HG02623 (cell line): ENCODE measurements at regions not wholly inside any gene's neighbourhood (a gene's known extent, or its start where the extent isn't known, plus 50 kb on each side); places are given as distances from the start of the nearest gene placed in this dataset.

Experiments
- ATAC-seq: cut with Tn5 transposase; IDR thresholded peaks from one replicate; pipeline ENCODE4 v1.9.1; 2021; ENCODE audit warnings: moderate library complexity; ENCODE audit not compliant: unreplicated experiment

DNA sequence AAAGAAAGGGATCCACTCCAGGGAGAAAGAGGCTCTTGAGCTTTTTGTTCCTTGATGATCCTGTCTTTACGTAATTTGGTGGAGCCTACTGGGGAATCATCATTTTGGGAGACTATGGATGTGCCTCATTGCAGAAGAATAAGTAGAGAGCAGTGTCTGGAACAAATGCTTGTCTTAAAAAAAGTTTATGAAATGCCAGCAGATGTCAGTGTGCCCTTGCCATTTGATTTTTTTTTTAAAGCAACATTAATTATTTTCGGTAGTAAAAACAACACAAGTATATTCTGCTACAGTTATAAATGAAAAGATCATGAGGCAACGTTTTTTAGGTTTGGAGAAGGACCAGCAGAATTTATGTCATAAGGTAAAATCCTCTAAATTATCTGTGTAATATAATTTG is 934.8 kb upstream of the EEF2KMT start:
- no peak for ATAC-seq

DNA sequence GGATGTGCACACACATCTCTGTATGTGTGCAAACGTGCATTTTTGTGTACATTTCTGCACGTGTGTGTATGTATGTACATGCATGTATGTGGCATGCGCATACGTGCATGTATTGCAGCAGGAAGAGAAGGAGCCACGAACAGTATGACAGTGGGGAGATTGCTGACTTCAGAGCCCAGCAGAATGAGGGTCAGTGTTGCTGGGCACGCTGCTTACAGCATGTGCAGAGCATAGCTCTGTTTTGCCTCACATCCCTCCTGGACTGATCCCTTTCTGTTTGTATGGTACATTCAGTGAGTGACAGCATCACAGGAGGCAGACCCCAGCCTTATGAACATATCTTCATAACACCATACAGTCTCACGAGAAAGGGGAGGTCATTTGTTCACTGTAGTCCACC is 934.0 kb upstream of the EEF2KMT start:
- ATAC-seq, result no peak

GRCh38 chr16:6031102-6031501 is 933.5 kb upstream of the EEF2KMT start:
- ATAC-seq, result no peak

- no peak for ATAC-seq
These were observed 930.1 kb upstream of the EEF2KMT start for GRCh38 chr16:6027733-6028132.

- no peak for ATAC-seq
These were observed 925.9 kb upstream of the EEF2KMT start for GRCh38 chr16:6023449-6023848.

GRCh38 chr16:6021276-6021943 is 923.8 kb upstream of the EEF2KMT start:
- no peak for ATAC-seq

GRCh38 chr16:6020162-6020985 is 922.8 kb upstream of the EEF2KMT start:
- ATAC-seq, result no peak

GRCh38 chr16:6019490-6019991 is 921.9 kb upstream of the EEF2KMT start:
- ATAC-seq, result no peak

DNA sequence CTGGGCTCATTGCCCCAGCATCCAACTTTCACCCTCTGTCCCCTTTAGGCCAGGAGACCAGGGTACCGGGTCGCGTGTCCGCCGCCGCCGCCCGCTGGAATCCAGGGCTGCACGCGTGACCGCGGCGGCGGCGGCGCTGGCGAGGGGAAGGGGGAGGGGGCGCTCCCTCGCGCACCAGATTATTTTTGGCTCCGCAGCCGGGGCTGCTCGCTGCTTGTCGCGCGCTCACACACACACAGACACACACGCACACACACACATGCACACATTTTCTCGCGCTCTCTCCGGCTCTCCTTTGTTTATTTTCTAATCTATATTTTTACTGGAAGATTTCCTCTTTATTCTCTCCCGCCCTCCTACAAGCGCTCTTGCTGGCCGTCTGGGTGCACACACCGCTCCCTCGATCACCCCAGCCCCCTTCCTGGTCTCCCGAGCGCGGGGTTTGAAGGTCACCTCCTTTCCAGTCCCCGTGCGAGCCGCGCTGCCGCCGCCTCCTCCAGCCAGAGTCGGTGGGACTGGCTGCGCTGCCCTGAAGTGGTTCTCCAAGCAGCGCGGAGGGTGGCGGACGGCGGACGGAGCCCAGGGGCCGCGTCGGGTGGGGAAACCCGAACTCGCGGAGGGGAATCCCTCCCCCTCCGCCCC is 921.4 kb upstream of the EEF2KMT start:
- no peak for ATAC-seq

- no peak for ATAC-seq
These were observed 919.1 kb upstream of the EEF2KMT start for GRCh38 chr16:6016530-6017184.

DNA sequence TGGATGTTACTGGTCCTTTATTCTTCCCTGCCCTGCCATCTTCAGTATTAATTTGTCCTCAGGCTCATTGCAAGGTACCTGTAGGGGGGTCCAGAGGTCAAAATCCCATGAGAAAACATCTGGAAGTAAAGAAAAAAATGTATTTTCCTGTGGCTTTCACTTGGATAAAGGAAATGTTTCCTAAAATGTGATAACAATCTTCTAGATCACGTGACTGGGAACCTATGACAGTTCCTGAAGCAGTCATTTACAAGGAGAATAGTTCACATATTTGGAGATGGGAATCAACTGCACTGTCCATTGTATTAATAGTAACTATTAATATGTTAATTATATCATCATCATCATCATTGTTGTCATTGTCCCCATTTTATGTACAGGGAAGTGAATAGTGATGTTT is 915.1 kb upstream of the EEF2KMT start:
- ATAC-seq, result no peak

DNA sequence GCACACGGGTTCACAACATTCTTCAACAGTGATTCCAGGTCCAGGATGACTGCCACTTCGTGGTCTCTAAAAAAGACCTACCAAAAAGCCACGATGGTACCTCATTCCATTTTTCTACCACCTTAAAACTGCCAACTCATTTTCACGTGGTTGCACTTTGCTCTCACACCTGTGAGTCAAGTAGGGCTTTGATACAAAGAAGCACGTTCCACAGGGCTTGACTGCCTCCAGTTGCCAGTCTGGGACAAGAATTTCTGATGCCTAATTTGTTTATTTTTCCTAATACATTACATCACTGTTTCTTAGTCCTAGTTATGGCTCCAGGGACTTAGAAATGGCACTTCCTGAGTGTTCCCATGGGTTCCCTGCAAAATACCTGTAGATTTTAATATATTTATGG is 911.6 kb upstream of the EEF2KMT start:
- no peak for ATAC-seq

- ATAC-seq, result no peak
These were observed 911.1 kb upstream of the EEF2KMT start for GRCh38 chr16:6008670-6009069.

GRCh38 chr16:5993356-5993755 is 895.8 kb upstream of the EEF2KMT start:
- ATAC-seq, result no peak

DNA sequence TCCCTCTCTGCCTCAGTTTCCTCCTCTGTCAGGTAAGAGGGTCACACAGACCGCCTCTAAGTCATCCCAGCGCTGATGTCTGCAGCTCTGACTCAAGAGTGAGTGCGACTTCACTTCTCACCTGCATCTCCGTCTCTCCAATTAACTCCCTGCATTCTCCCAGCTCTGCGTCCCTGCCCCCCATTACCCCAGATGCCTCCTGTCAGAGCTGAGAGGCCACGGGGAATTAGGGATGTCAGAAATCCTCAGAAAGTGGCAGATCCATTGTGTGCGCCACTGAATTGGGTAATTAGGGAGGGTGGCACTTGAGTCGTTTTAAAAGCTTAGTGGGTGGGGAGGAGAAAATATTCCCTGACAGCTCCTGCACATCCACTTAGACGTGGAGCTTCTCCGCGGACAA is 885.4 kb upstream of the EEF2KMT start:
- no peak for ATAC-seq

GRCh38 chr16:5979905-5980550 is 882.4 kb upstream of the EEF2KMT start:
- ATAC-seq, result no peak

GRCh38 chr16:5977329-5977728 is 879.7 kb upstream of the EEF2KMT start:
- no peak for ATAC-seq

- ATAC-seq, result no peak
These were observed 875.2 kb upstream of the EEF2KMT start for GRCh38 chr16:5972747-5973146.

GRCh38 chr16:5971924-5972323 is 874.3 kb upstream of the EEF2KMT start:
- ATAC-seq, result no peak

DNA sequence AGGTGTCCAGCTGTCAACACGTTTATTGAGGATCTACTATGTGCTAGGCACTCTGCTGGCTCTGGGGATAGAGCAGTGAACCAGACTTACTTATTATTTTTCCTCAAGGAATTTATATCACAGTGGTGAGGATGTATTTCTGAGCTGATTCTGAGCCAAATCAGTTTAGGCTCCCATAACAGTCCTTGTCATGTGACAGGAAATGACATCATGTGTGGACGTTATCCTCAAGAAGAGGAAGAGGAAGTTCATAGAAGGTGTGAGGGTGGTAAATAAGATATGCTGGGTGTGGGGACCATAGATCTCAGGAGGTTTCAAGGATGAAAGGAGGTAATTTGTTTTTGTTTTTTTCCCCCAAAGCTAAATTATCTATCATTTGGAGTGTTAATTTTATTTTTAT is 873.5 kb upstream of the EEF2KMT start:
- no peak for ATAC-seq

DNA sequence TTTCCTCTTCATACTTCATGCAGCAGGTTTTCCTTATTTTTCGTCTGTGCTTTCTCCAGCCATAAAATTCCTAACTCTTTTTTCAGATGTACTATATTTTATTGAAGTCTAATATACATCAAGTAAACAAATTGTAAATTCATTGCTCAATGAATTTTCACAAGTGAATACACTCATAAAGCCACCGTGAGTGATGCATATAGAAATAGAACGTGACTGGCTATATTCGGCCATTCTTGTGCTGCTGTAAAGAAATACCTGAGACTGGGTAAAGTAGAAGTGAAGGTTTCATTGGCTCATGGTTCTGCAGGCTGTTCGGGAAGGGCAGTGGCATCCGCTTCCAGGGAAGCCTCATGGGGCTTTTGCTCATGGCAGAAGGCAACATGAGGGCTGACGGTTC is 868.4 kb upstream of the EEF2KMT start:
- ATAC-seq, result no peak
